OCI-LY1 (cell line): ENCODE measurements at regions not wholly inside any gene's neighbourhood (a gene's known extent, or its start where the extent isn't known, plus 50 kb on each side); places are given as distances from the start of the nearest gene placed in this dataset.

Experiments
- EZH2 ChIP-seq: fragments of 200-600 bp; sonication (generic), shearing (Covaris generic); IDR thresholded peaks from 2 replicates; pipeline ENCODE4 v1.8.0; 2017; ENCODE audit warnings: borderline replicate concordance, mixed run types, mild to moderate bottlenecking, antibody characterized with exemption, low read length, moderate library complexity, mixed read lengths
- TF ChIP-seq, protein P1 (sequence below): fragments of 200-600 bp; sonication (generic), shearing (Covaris generic); IDR thresholded peaks from 2 replicates; pipeline ENCODE4 v1.5.1; 2017; ENCODE audit warnings: mild to moderate bottlenecking, antibody characterized with exemption, low read length, moderate library complexity, mixed read lengths

DNA sequence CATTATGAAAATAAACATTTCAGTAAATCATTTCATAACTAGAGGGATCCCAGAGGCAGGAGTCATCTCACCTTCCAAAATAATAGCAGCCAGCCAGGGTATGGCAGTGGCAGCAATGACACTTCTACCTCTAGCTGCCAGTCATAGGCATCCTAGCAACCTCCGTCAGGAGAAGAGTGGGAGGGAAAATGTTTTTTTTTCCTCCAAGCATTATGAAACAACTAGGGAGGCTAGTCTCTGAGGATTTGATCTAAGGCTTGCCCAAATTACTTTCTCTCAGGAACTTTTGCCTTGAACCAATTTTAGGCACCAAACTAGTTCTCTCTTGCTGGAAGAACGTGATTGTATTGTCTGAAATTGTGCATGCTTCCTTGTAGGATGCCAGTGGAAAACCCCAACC is 208.7 kb upstream of the PREP start:
- TF ChIP-seq, protein P1, sequence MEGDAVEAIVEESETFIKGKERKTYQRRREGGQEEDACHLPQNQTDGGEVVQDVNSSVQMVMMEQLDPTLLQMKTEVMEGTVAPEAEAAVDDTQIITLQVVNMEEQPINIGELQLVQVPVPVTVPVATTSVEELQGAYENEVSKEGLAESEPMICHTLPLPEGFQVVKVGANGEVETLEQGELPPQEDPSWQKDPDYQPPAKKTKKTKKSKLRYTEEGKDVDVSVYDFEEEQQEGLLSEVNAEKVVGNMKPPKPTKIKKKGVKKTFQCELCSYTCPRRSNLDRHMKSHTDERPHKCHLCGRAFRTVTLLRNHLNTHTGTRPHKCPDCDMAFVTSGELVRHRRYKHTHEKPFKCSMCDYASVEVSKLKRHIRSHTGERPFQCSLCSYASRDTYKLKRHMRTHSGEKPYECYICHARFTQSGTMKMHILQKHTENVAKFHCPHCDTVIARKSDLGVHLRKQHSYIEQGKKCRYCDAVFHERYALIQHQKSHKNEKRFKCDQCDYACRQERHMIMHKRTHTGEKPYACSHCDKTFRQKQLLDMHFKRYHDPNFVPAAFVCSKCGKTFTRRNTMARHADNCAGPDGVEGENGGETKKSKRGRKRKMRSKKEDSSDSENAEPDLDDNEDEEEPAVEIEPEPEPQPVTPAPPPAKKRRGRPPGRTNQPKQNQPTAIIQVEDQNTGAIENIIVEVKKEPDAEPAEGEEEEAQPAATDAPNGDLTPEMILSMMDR, result no peak
- no peak for TF ChIP-seq EZH2
